GM18508 (cell line): ENCODE measurements at regions not wholly inside any gene's neighbourhood (a gene's known extent, or its start where the extent isn't known, plus 50 kb on each side); places are given as distances from the start of the nearest gene placed in this dataset.

Source experiments
- ATAC-seq: cut with Tn5 transposase; IDR thresholded peaks from one replicate; pipeline ENCODE4 v1.9.1; 2021; ENCODE audit warnings: moderate number of reproducible peaks; ENCODE audit not compliant: insufficient read depth, unreplicated experiment

- ATAC-seq: no peak
Observed at GRCh38 chr9:106670418-106670817, 192.5 kb upstream of the ZNF462 start.

- no peak for ATAC-seq
Observed at GRCh38 chr9:106675780-106676179, 187.2 kb upstream of the ZNF462 start.

DNA sequence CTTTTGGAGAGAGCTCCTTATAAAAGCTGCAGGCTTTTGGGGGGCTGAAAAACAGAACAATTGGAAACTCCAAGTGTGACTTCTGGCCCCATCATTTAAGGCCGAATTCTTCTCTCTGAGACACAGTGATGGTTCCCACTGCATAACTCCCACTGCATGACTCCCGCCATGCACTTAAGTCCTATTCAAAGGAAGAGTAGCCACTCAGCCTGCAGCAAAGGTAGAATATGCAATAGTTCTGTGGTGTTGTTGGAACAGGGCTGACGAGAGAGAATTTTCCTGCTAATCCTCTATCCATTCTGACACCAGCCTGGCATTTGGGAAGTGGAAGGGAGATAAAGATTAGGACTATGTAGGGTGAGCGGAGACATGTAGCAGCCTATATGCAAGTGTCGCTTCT lies 185.6 kb upstream of the ZNF462 start:
- no peak for ATAC-seq

DNA sequence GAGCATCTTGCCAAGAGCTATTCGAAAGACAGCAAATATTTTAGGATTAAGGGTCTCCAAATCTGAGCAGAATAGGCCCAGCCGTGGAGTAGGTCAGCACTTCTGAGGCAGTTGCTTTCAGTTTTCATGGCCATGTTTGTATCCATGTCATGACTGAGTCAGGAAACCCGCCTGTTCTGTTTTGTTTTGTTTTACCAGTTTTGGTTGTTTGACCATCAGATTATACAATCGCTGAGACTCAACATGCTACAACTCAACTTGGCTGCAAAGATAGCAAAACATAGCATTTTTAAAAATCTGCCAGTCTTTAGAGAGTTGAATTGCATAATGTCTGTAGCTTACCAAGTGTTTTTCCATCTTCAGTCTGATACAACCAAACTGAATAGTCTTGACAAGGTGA lies 185.1 kb upstream of the ZNF462 start:
- no peak for ATAC-seq

GRCh38 chr9:106678273-106678672 lies 184.7 kb upstream of the ZNF462 start:
- ATAC-seq: no peak

DNA sequence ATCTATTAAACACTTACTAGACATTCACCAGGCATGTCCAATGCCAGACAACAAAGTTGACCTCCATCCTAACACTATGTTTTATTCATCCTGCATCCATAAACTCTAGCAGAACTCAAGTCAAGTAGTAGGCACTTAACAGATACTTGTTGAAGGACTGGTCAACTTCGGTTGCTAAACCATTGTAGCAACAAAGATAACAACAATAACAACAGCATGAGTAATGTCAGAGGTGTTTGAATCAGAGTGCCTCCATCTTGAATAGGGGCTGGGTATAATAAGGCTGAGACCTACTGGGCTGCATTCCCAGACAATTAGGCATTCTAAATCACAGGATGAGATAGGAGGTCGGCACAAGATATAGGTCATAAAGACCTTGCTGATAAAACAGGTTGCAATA lies 180.5 kb upstream of the ZNF462 start:
- no peak for ATAC-seq

- no peak for ATAC-seq
Observed at GRCh38 chr9:106683454-106683853, 179.5 kb upstream of the ZNF462 start.

- ATAC-seq: no peak
Observed at GRCh38 chr9:106684940-106685695, 177.8 kb upstream of the ZNF462 start.

- ATAC-seq: no peak
Observed at GRCh38 chr9:106689089-106689488, 173.9 kb upstream of the ZNF462 start.

DNA sequence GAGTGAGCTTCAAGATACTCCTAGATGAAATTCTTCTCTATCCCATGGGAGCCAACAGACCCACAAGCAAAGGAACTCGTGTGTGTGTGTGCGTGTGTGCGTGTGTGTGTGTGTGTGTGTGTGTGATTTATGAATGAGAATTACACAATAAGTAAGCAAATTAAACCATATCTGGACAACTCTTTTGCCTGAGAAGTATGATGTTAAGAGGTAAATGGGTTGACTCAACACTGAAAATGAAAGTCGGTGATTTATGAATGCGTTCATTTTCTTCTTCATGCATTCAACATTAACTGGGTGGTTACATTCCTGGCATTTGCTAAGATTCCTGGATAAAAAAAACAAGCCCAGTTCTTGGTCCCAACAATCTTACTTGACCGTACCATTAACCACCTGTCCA lies 171.3 kb upstream of the ZNF462 start:
- ATAC-seq: no peak

DNA sequence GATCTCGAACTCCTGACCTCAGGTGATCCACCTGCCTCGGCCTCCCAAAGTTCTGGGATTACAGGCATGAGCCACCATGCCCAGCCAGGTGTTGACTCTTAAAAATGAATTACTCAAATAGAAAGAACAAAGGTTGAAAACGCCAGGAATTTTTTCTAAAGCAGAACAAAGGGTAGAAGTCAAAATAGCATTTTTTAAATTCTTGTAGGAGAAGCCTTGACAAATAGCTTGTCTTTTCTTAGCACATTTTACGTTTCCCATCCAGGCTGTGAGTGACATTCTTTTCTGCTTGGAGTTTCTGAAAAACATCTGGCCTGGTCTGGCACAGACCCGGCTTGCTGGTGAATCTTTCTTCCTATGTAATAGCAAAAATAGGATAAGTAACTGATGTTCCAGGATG lies 169.4 kb upstream of the ZNF462 start:
- no peak for ATAC-seq

DNA sequence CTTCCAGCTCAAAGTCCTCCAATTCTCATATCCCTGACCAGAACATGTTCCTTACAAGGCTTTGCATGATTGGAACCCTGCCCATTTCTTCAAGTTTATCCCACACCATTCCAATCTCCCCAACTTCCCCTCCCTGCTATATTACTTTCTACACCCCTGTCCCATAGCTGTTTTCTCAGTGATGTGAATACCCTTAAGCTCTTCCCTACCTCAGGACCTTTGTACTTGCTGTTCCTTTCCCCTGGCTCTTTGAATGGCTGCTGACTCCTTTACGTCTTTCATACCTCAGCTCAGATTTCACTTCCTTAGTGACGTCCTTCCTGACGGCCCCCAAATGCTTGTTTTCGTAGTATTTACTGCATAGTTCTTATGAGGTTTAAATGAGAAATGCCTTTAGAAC lies 166.2 kb upstream of the ZNF462 start:
- ATAC-seq: no peak

DNA sequence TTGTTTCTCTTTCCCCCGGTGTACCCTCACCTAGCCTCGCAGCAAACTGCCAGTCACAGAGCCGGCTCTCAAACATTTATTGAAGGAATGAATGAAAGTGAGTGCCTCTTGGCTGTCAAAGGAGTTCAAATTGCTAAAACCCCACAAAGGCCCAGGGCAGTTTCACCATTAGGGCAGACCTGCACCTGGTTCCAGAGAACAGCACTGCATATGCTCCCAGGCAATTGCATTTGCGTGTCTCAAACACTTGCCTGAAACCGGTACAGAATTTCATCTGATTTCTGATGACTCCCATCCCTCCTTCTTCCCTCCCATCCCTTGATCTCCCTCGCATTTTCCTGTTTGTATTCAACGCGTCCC lies 165.6 kb upstream of the ZNF462 start:
- no peak for ATAC-seq

DNA sequence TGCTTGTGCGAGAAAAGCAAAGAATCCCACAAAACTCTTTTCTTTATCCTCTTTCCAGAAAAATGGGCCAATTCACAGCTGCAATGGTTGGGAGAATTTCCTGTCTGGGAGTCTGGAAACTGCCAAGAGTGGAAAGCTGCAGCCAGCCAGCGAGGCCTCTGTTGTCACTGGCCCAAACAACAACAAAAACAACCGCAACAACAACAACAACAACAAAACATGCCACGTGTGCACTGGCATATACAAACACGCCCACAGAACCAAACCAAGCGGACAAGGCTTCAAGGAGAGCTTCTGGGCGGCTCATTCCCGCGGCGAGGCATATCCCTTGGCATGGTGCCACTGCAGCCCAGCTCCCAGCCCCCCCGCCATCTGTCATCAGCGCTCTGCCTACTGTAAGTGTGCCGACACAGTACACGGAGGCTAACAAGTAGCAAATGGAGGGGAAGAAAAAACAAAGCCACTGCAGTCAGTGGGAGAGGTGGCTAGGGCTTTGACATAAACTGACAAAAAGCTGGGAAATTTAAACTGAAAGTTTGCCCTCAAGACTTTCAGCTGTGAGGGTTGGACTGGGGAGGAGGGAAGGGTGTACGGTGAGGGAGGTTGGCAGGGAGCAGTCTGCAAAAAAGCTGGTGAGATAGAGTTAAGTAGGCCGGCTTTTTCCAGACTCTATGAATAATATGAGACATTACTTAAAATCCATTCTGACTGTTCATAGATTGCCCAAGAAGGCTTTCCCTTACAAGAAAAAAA lies 165.0 kb upstream of the ZNF462 start:
- ATAC-seq: no peak

GRCh38 chr9:106700676-106701075 lies 162.3 kb upstream of the ZNF462 start:
- no peak for ATAC-seq

GRCh38 chr9:106701611-106702010 lies 161.4 kb upstream of the ZNF462 start:
- no peak for ATAC-seq

- no peak for ATAC-seq
Observed at GRCh38 chr9:106704056-106704615, 158.8 kb upstream of the ZNF462 start.

- no peak for ATAC-seq
Observed at GRCh38 chr9:106707291-106707690, 155.7 kb upstream of the ZNF462 start.

DNA sequence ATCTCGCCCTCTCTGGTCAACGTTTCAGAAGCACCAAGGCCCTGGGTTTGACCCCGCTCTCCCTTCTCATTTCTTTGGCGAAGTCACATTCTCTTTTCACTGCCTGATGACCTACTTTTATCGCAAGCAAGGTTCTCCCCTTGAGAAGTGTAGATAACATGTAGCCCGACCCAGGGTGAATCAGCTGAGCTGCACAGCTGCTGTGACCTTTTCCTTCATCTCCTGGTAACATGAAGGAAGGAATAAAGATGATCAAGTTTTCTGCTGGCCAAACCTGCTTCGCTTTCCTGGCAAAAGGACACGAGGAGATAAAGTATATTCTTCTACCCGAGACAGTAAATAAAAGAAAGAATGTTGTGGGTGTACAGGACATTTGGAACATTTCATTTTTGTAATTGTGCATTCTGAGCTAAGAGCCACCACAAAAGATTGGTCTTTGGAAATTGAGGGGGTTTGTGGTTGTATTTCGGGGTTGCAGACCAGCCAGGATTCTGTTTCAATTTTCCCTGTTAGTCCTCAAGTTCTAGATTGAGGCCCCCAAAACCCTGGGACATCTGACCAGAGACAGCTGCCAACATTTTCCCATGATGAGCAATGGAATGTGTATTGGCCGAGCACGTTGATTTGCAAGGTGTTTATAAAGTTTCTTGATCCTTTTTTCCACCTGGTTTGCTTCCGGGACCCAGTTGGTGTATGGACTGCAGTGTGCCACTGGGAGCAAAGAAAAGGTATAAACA lies 155.1 kb upstream of the ZNF462 start:
- ATAC-seq: no peak

GRCh38 chr9:106708475-106709146 lies 154.4 kb upstream of the ZNF462 start:
- no peak for ATAC-seq
